SK-N-SH (cell line): ENCODE measurements at regions not wholly inside any gene's neighbourhood (a gene's known extent, or its start where the extent isn't known, plus 50 kb on each side); places are given as distances from the start of the nearest gene placed in this dataset.

Experiments
- CTCF ChIA-PET: fragments of 300-600, 350-600 bp; formaldehyde crosslinking; extraction: SDS; loops from one replicate; lab custom pipeline; 2021; lab: Yijun Ruan, JAX
- POLR2A ChIA-PET: fragments of 350-600 bp; sonication (Branson Sonifier 250); formaldehyde crosslinking; extraction: SDS; loops from one replicate; lab custom pipeline; 2020; ENCODE audit warnings: antibody characterized with exemption, inconsistent platforms; lab: Yijun Ruan, JAX
- DNase-seq: peaks from one replicate; pipeline ENCODE4 v3.0.0; 2012
- H2AFZ ChIP-seq: fragments of 200-600 bp; sonication (generic); 2 replicates; pipeline ENCODE4 v1.8.1; 2016; ENCODE audit warnings: antibody characterized with exemption, mild to moderate bottlenecking, low read depth
- H3F3A ChIP-seq: fragments of 200-600 bp; sonication (generic); replicated peaks from 2 replicates; pipeline ENCODE3; 2016; ENCODE audit warnings: antibody characterized with exemption, mild to moderate bottlenecking; ENCODE audit not compliant: insufficient read depth
- H3K27ac ChIP-seq, 2 experiments: fragments of 200-500 bp in 1 of 2; fragments of 200-600 bp in 1 of 2; sonication (Bioruptor generic) in 1 of 2; sonication (generic), shearing (Covaris generic) in 1 of 2; 2 replicates each; pipeline versions ENCODE4 v1.5.1 to v1.6.1; 2014 to 2016; ENCODE audit warnings: low read depth in 2 of 2, inconsistent platforms in 1 of 2, low read length in 1 of 2, mild to moderate bottlenecking in 1 of 2, mixed read lengths in 1 of 2
- H3K27me3 ChIP-seq: fragments of 200-600 bp; sonication (generic), shearing (Covaris generic); 2 replicates; pipeline ENCODE4 v1.6.1; 2016; ENCODE audit warnings: mixed run types; ENCODE audit not compliant: insufficient read depth
- H3K36me3 ChIP-seq, 2 experiments: fragments of 200-500 bp in 1 of 2; fragments of 200-600 bp in 1 of 2; sonication (Bioruptor generic) in 1 of 2; sonication (generic) in 1 of 2; replicated peaks in 1 of 2; 2 replicates each; pipeline versions ENCODE3 to v1.5.1; 2014 to 2016; ENCODE audit warnings: low read length in 1 of 2, mild to moderate bottlenecking in 1 of 2; ENCODE audit not compliant: insufficient read depth in 2 of 2, control insufficient read depth in 1 of 2
- H3K4me1 ChIP-seq, 2 experiments: fragments of 200-500 bp in 1 of 2; fragments of 200-600 bp in 1 of 2; sonication (Bioruptor generic) in 1 of 2; sonication (generic), shearing (Covaris generic) in 1 of 2; 2 replicates each; pipeline versions ENCODE4 v1.5.1 to v1.6.1; 2014 to 2016; ENCODE audit warnings: low read depth in 1 of 2, low read length in 1 of 2, mixed run types in 1 of 2; ENCODE audit not compliant: insufficient read depth in 2 of 2, control insufficient read depth in 1 of 2
- H3K4me2 ChIP-seq: fragments of 200-600 bp; sonication (generic), shearing (Covaris generic); 2 replicates; pipeline ENCODE4 v1.6.1; 2017; ENCODE audit warnings: mixed run types
- H3K4me3 ChIP-seq, 2 experiments: fragments of 200-500 bp in 1 of 2; fragments of 200-600 bp in 1 of 2; sonication (Bioruptor generic) in 1 of 2; sonication (generic), shearing (Covaris generic) in 1 of 2; 2 replicates each; pipeline versions ENCODE4 v1.5.1 to v1.8.1; 2014 to 2016; ENCODE audit warnings: low read depth in 2 of 2, inconsistent platforms in 1 of 2, low read length in 1 of 2, mild to moderate bottlenecking in 1 of 2, mixed read lengths in 1 of 2, moderate library complexity in 1 of 2
- H3K79me2 ChIP-seq: fragments of 200-600 bp; sonication (generic); 2 replicates; pipeline ENCODE4 v1.8.1; 2017; ENCODE audit warnings: mild to moderate bottlenecking; ENCODE audit not compliant: insufficient read depth
- H3K9ac ChIP-seq: fragments of 200-600 bp; sonication (generic); 2 replicates; pipeline ENCODE4 v1.6.1; 2017; ENCODE audit warnings: mixed run types
- H3K9me2 ChIP-seq: fragments of 200-600 bp; sonication (generic); 2 replicates; pipeline ENCODE4 v1.6.1; 2017; ENCODE audit warnings: mixed run types
- H3K9me3 ChIP-seq: fragments of 200-600 bp; sonication (generic); 2 replicates; pipeline ENCODE4 v1.6.1; 2017; ENCODE audit warnings: mixed run types, mild to moderate bottlenecking, moderate library complexity
- H4K20me1 ChIP-seq: fragments of 200-600 bp; sonication (generic); 2 replicates; pipeline ENCODE4 v1.6.1; 2017; ENCODE audit warnings: mild to moderate bottlenecking, mixed run types; ENCODE audit not compliant: insufficient read depth
- EZH2phosphoT487 ChIP-seq: fragments of 200-600 bp; sonication (generic); IDR thresholded peaks from 2 replicates; pipeline ENCODE4 v1.6.1; 2017; ENCODE audit warnings: low read depth, mixed run types, mild to moderate bottlenecking, antibody characterized with exemption, moderate library complexity, borderline replicate concordance
- FOXJ3 ChIP-seq: sonication (generic); formaldehyde crosslinking; IDR thresholded peaks from 2 replicates; pipeline ENCODE4 v1.5.1; 2020; ENCODE audit warnings: mild to moderate bottlenecking, missing genetic modification reagents
- MAX ChIP-seq: IDR thresholded peaks from 2 replicates; pipeline ENCODE4 v1.4.0; 2012; ENCODE audit warnings: low read depth
- MEF2A ChIP-seq: IDR thresholded peaks from 2 replicates; pipeline ENCODE4 v1.4.0; 2012; ENCODE audit warnings: low read depth, borderline replicate concordance
- MXI1 ChIP-seq: IDR thresholded peaks from 2 replicates; pipeline ENCODE4 v1.6.1; 2012; ENCODE audit warnings: mild to moderate bottlenecking, low read depth, low read length, improper control_type of control experiment
- POLR2AphosphoS5 ChIP-seq: IDR thresholded peaks from 2 replicates; pipeline ENCODE4 v1.6.1; 2012; ENCODE audit warnings: low read depth, low read length
- RCOR1 ChIP-seq: fragments of 150-350 bp; IDR thresholded peaks from 2 replicates; pipeline ENCODE4 v1.6.1; 2017; ENCODE audit warnings: antibody characterized with exemption, low read length
- REST ChIP-seq: IDR thresholded peaks from 2 replicates; pipeline ENCODE4 v1.6.1; 2012; ENCODE audit warnings: mild to moderate bottlenecking, low read depth, low read length, moderate library complexity
- RFX5 ChIP-seq: IDR thresholded peaks from 2 replicates; pipeline ENCODE4 v1.6.1; 2012; ENCODE audit warnings: mild to moderate bottlenecking, improper control_type of control experiment, low read length
- SIN3A ChIP-seq: IDR thresholded peaks from 2 replicates; pipeline ENCODE4 v1.6.1; 2012; ENCODE audit warnings: low read depth, mild to moderate bottlenecking, low read length, moderate library complexity, borderline replicate concordance
- ZBTB33 ChIP-seq: IDR thresholded peaks from 2 replicates; pipeline ENCODE4 v1.4.0; 2012; ENCODE audit warnings: low read depth, borderline replicate concordance
- WGBS: methylation state at CpG from one replicate; pipeline ENCODE4 v1.1.6; 2017; ENCODE audit warnings: low lambda C conversion rate; 5-methylcytosine and 5-hydroxymethylcytosine counted together
- TF ChIP-seq, protein P1 (sequence below): fragments of 150-350 bp; IDR thresholded peaks from 2 replicates; pipeline ENCODE4 v1.6.1; 2017; ENCODE audit warnings: antibody characterized with exemption, low read length, low read depth, borderline replicate concordance
- TF ChIP-seq, protein P2 (sequence below): IDR thresholded peaks from 2 replicates; pipeline ENCODE4; 2012

DNA sequence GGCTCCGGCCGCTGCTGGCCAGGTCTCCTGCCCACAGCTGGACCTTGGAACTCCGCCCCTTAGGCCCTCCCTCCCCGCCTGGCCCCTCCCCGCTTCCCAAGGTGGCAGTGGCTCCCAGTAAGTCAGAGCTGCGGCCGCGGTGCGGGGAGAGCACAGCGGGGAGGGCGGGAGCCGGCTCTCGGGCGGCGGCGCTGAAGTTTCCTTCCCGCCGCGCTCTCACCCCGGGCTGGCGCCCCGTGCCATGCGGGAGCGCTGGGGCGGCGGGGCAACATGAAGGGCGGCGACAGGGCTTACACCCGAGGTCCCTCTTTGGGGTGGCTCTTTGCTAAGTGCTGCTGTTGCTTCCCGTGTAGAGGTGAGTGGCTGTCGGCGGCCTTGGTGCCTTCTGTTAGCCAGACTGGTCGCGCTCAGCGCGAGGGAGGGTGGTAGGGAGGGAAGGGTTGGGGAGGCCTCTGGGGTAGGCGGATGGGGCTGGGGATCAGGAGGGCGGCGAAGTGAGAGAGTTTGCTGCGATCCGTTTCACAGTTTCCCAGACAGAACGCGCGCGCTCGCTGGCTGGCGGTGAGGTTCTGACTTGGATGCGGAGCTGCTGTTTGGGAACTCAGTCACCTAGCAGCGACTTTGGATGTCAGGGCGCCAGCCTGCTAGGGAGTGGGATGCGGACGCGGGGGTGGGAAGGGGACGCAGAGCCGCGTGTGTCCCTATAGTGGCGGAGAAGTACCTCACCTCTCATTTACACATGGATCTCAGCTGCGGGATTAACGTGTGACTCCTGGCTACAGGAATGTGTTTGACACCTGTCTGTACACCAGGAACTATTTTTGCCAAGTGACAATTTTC lies 145.5 kb upstream of the UMPS start:
- ChIA-PET POLR2A (no interaction called here), CTCF (interaction anchor here (1.4 to 3.3 kb wide), 4 partner anchors 13 to 104 kb away, joined by 4 to 15 read pairs (median 11); no protein-coding TSS in a partner anchor)
- peak; percentile 91 for DNase-seq
- H3K4me2 ChIP-seq, result peak overlapping the region; percentile 88
- peak overlapping the region; percentile 34; the same call in 1 of the 2 replicates for H3K9ac ChIP-seq
- H2AFZ ChIP-seq, result peak overlapping the region; percentile 82; the same call in 1 of the 2 replicates
- H3K27ac ChIP-seq, result no peak overlapping the region
- no peaks in the 10 kb centered on the region for H3K9me2 ChIP-seq
- no peaks in the 10 kb centered on the region for H4K20me1 ChIP-seq
- no peaks in the 10 kb centered on the region for H3K9me3 ChIP-seq
- no peaks in the 10 kb centered on the region for H3K36me3 ChIP-seq
- TF ChIP-seq, protein P1, sequence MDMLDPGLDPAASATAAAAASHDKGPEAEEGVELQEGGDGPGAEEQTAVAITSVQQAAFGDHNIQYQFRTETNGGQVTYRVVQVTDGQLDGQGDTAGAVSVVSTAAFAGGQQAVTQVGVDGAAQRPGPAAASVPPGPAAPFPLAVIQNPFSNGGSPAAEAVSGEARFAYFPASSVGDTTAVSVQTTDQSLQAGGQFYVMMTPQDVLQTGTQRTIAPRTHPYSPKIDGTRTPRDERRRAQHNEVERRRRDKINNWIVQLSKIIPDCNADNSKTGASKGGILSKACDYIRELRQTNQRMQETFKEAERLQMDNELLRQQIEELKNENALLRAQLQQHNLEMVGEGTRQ, result no peak
- no peak for TF ChIP-seq RFX5
- no peak for TF ChIP-seq RCOR1
- H3K27me3 ChIP-seq, result no peaks in the 10 kb centered on the region
- peaks cover 4% of the 10 kb centered on the region for H3F3A ChIP-seq
- WGBS, result 16% methylated on average over 35 of the region's 59 CpGs
- no peaks in the 10 kb centered on the region for H3K79me2 ChIP-seq
- peak overlapping the region; percentile 55 to 68 for H3K4me3 ChIP-seq
- H3K4me1 ChIP-seq, result peaks cover 0 to 25% of the 10 kb centered on the region in 2 experiments; a peak in 2 of 4 replicates

GRCh38 chr3:124586126-124587052 lies 143.9 kb upstream of the UMPS start:
- CTCF ChIA-PET, result interaction anchor here (1.5 to 3.3 kb wide), 2 partner anchors 27 to 102 kb away, joined by 10 to 15 read pairs; no protein-coding TSS in a partner anchor
- H3K4me2 ChIP-seq, result no peak overlapping the region
- H3K79me2 ChIP-seq, result no peaks in the 10 kb centered on the region
- DNase-seq, result no peak
- no peaks in the 10 kb centered on the region for H3K9me3 ChIP-seq
- no peak overlapping the region for H3K9ac ChIP-seq
- H3K4me3 ChIP-seq, result no peak overlapping the region
- POLR2A ChIA-PET, result interaction anchor here (0.7 kb wide), 1 partner anchor 78 kb away, joined by 3 read pairs; no protein-coding TSS in a partner anchor
- H3K4me1 ChIP-seq, result peaks cover 0 to 25% of the 10 kb centered on the region in 2 experiments; a peak in 2 of 4 replicates
- 88% methylated on average over 20 of the region's 21 CpGs for WGBS
- H3K27me3 ChIP-seq, result no peaks in the 10 kb centered on the region
- no peak overlapping the region for H3K27ac ChIP-seq
- no peaks in the 10 kb centered on the region for H3K36me3 ChIP-seq
- no peak overlapping the region for H2AFZ ChIP-seq
- peaks cover 4% of the 10 kb centered on the region for H3F3A ChIP-seq
- H4K20me1 ChIP-seq, result no peaks in the 10 kb centered on the region
- H3K9me2 ChIP-seq, result no peaks in the 10 kb centered on the region
- no peak for TF ChIP-seq SIN3A
- TF ChIP-seq MEF2A, result no peak
- TF ChIP-seq, protein P2, sequence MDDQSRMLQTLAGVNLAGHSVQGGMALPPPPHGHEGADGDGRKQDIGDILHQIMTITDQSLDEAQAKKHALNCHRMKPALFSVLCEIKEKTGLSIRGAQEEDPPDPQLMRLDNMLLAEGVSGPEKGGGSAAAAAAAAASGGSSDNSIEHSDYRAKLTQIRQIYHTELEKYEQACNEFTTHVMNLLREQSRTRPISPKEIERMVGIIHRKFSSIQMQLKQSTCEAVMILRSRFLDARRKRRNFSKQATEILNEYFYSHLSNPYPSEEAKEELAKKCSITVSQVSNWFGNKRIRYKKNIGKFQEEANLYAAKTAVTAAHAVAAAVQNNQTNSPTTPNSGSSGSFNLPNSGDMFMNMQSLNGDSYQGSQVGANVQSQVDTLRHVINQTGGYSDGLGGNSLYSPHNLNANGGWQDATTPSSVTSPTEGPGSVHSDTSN, result no peak
- no peak for TF ChIP-seq REST
- no peak for TF ChIP-seq MAX
- no peak for TF ChIP-seq EZH2phosphoT487
- TF ChIP-seq FOXJ3 (CRISPR knock-in tag), result no peak
- TF ChIP-seq MXI1, result no peak
- TF ChIP-seq POLR2AphosphoS5, result no peak
- TF ChIP-seq ZBTB33, result no peak
